ENCODE measurements at regions not wholly inside any gene's neighbourhood (a gene's known extent, or its start where the extent isn't known, plus 50 kb on each side); places are given as distances from the start of the nearest gene placed in this dataset.
"Not testable (repeated sequence)": the region's sequence is repeated elsewhere in the genome, so short reads cannot be mapped to it uniquely, and the experiment has no call there.

GRCh38 chr6:79813143-79813850, 134.1 kb downstream of the ELOVL4 start:
- H3K27me3 ChIP-seq: no peaks in the 10 kb centered on the region
- DNase-seq (no peak), ATAC-seq (no peak)
- intact Hi-C loops (cut with DNase I): no loop called here
- no peaks in the 10 kb centered on the region for H3K4me1 ChIP-seq
- H3K9me3 ChIP-seq: no peaks in the 10 kb centered on the region
- WGBS, 2 donors: 89 to 93% methylated on average over 2 of the region's 2 CpGs
- no peak overlapping the region for H3K27ac ChIP-seq
- no peak overlapping the region for H3K4me3 ChIP-seq
- TF ChIP-seq, protein P1, sequence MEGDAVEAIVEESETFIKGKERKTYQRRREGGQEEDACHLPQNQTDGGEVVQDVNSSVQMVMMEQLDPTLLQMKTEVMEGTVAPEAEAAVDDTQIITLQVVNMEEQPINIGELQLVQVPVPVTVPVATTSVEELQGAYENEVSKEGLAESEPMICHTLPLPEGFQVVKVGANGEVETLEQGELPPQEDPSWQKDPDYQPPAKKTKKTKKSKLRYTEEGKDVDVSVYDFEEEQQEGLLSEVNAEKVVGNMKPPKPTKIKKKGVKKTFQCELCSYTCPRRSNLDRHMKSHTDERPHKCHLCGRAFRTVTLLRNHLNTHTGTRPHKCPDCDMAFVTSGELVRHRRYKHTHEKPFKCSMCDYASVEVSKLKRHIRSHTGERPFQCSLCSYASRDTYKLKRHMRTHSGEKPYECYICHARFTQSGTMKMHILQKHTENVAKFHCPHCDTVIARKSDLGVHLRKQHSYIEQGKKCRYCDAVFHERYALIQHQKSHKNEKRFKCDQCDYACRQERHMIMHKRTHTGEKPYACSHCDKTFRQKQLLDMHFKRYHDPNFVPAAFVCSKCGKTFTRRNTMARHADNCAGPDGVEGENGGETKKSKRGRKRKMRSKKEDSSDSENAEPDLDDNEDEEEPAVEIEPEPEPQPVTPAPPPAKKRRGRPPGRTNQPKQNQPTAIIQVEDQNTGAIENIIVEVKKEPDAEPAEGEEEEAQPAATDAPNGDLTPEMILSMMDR (IDR thresholded peaks at IDR 0.05): no peak
- no peak for TF ChIP-seq POLR2A (IDR thresholded peaks at IDR 0.05)
- H3K36me3 ChIP-seq (replicated peaks in 1 of 2; ENCODE audit: insufficient read depth in 1 of 2, low read depth in 2 of 2): no peaks in the 10 kb centered on the region

DNA sequence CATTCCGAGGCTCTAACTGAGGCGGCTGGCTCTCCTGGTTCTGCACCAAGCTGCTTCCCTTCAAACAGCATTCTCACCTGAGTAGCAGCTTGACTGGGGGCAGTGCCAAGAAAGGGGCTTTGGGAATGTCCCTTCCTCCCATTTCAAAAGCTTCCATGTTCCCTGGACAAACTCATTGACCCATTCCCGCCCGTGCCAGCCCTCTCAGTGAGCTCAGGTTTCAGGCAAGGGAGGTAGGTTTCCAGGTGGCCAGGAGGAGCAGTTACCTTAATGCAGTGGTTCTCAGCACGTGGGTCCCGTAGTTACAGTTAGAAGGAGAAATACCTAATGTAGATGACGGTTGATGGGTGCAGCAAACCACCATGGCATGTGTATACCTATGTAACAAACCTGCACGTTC, 135.2 kb downstream of the ELOVL4 start:
- Histone ChIP-seq H3K4me1 (no peaks in the 10 kb centered on the region), H3K27ac (no peak overlapping the region), H3K36me3 (replicated peaks in 1 of 2; ENCODE audit: insufficient read depth in 1 of 2, low read depth in 2 of 2) (no peaks in the 10 kb centered on the region), H3K4me3 (no peak overlapping the region), H3K9me3 (no peaks in the 10 kb centered on the region), H3K27me3 (no peaks in the 10 kb centered on the region)
- DNase-seq (no peak), ATAC-seq (no peak)
- TF ChIP-seq, protein P1 (IDR thresholded peaks at IDR 0.05): no peak
- TF ChIP-seq POLR2A (IDR thresholded peaks at IDR 0.05): no peak
- intact Hi-C loops (cut with DNase I): no loop called here
- 70 to 75% methylated on average over 8 of the region's 8 CpGs for WGBS, 2 donors

DNA sequence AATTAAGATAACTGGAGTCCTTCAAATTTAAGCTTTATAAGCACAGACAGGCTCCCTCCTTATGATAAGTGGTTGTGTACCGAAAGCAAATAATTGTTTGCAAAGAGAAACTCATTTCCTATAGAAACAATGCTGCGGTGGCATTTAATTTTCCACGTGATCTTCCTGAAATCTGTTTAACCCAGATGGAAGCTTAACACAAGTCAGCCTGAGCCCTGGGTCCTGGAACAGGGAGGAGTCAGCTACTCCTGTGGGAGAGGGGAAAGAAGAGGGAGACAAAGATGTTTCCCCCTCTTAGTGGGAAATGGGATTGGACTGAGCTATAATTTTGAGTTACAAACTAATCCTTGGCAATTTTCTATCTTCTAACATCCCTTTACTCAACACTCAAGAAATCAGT, 136.5 kb downstream of the ELOVL4 start:
- H3K27me3 ChIP-seq: no peaks in the 10 kb centered on the region
- WGBS, 2 donors: 36 to 69% methylated on average over 3 of the region's 3 CpGs
- H3K27ac ChIP-seq: no peak overlapping the region
- DNase-seq: no peak
- H3K4me3 ChIP-seq: no peak overlapping the region
- H3K36me3 ChIP-seq (replicated peaks in 1 of 2; ENCODE audit: insufficient read depth in 1 of 2, low read depth in 2 of 2): no peaks in the 10 kb centered on the region
- no peak for ATAC-seq
- no peaks in the 10 kb centered on the region for H3K9me3 ChIP-seq
- no peak for TF ChIP-seq POLR2A (IDR thresholded peaks at IDR 0.05)
- TF ChIP-seq, protein P1 (IDR thresholded peaks at IDR 0.05): no peak
- H3K4me1 ChIP-seq: no peaks in the 10 kb centered on the region
- intact Hi-C loops (cut with DNase I): no loop called here

GRCh38 chr6:79810185-79810705, 137.1 kb downstream of the ELOVL4 start:
- no peak for ATAC-seq
- Histone ChIP-seq H3K27me3 (no peaks in the 10 kb centered on the region), H3K4me1 (no peaks in the 10 kb centered on the region), H3K9me3 (no peaks in the 10 kb centered on the region), H3K27ac (no peak overlapping the region), H3K4me3 (no peak overlapping the region), H3K36me3 (replicated peaks in 1 of 2; ENCODE audit: insufficient read depth in 1 of 2, low read depth in 2 of 2) (no peaks in the 10 kb centered on the region)
- no peak for DNase-seq
- WGBS, 2 donors: 61 to 63% methylated on average over 10 of the region's 10 CpGs
- intact Hi-C loops (cut with DNase I): no loop called here
- no peak for TF ChIP-seq POLR2A (IDR thresholded peaks at IDR 0.05)
- TF ChIP-seq, protein P1 (IDR thresholded peaks at IDR 0.05): no peak

- no peaks in the 10 kb centered on the region for H3K36me3 ChIP-seq (replicated peaks in 1 of 2; ENCODE audit: insufficient read depth in 1 of 2, low read depth in 2 of 2)
- H3K4me3 ChIP-seq: no peak overlapping the region
- TF ChIP-seq, protein P1 (IDR thresholded peaks at IDR 0.05): no peak
- no peak for TF ChIP-seq POLR2A (IDR thresholded peaks at IDR 0.05)
- 76 to 78% methylated on average over 2 of the region's 2 CpGs for WGBS, 2 donors
- no peaks in the 10 kb centered on the region for H3K9me3 ChIP-seq
- no peaks in the 10 kb centered on the region for H3K4me1 ChIP-seq
- no peaks in the 10 kb centered on the region for H3K27me3 ChIP-seq
- H3K27ac ChIP-seq: no peak overlapping the region
- intact Hi-C loops (cut with DNase I): no loop called here
- ATAC-seq (no peak), DNase-seq (no peak)
Measured at GRCh38 chr6:79808921-79809320, 138.4 kb downstream of the ELOVL4 start.

- H3K36me3 ChIP-seq (replicated peaks in 1 of 2; ENCODE audit: insufficient read depth in 1 of 2, low read depth in 2 of 2); H3K9me3 ChIP-seq; H3K27me3 ChIP-seq; intact Hi-C loops (cut with DNase I); H3K27ac ChIP-seq; DNase-seq; H3K4me1 ChIP-seq; ATAC-seq; H3K4me3 ChIP-seq: not testable (repeated sequence)
- 80 to 93% methylated on average over 5 of the region's 5 CpGs for WGBS, 2 donors
Measured at GRCh38 chr6:79806661-79807060, 140.7 kb downstream of the ELOVL4 start.

Data from body of pancreas (tissue), 4 donors.